Omental fat pad (tissue), 3 donors: ENCODE measurements at regions not wholly inside any gene's neighbourhood (a gene's known extent, or its start where the extent isn't known, plus 50 kb on each side); places are given as distances from the start of the nearest gene placed in this dataset.

ENCODE experiments used
- ATAC-seq: fragments of 150-250 bp; one replicate; pipeline ENCODE4 v1.9.1; 2016; ENCODE audit warnings: mild to moderate bottlenecking, moderate library complexity; ENCODE audit not compliant: low FRiP score
- DNase-seq: peaks from one replicate; pipeline ENCODE4 v3.0.0-alpha.2; 2019; ENCODE audit warnings: low spot score
- TF ChIP-seq, protein P1 (sequence below), 3 donors: fragments of 450-650 bp; IDR thresholded peaks; one replicate each; pipeline ENCODE4 v1.5.1; 2016 to 2017; ENCODE audit warnings: antibody characterized with exemption in 3 of 3, mild to moderate bottlenecking in 3 of 3, moderate library complexity in 2 of 3

GRCh38 chr7:69257592-69257991 is 340.7 kb upstream of the AUTS2 start:
- TF ChIP-seq, protein P1, sequence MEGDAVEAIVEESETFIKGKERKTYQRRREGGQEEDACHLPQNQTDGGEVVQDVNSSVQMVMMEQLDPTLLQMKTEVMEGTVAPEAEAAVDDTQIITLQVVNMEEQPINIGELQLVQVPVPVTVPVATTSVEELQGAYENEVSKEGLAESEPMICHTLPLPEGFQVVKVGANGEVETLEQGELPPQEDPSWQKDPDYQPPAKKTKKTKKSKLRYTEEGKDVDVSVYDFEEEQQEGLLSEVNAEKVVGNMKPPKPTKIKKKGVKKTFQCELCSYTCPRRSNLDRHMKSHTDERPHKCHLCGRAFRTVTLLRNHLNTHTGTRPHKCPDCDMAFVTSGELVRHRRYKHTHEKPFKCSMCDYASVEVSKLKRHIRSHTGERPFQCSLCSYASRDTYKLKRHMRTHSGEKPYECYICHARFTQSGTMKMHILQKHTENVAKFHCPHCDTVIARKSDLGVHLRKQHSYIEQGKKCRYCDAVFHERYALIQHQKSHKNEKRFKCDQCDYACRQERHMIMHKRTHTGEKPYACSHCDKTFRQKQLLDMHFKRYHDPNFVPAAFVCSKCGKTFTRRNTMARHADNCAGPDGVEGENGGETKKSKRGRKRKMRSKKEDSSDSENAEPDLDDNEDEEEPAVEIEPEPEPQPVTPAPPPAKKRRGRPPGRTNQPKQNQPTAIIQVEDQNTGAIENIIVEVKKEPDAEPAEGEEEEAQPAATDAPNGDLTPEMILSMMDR (IDR thresholded peaks at IDR 0.05), result no peak
- DNase-seq (no peak), ATAC-seq (no peak)

DNA sequence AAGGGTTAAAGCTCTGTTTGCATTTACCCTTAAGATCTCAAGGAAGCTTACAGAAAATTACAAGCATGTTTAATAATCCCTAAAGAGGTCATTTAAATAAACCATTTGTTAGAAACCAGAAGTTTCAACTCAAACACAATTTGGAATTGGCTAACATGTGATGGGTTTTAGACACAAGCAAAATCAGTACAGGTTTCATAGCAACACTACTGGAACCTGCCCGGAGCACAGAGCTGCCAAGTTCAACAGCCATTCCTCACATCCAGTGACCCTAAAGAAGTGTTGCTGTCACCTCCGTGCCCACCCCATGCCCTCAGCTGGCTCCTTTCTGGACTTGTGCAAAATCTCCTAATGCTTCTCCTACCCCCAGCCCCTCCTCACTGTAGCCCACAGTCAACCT is 338.8 kb upstream of the AUTS2 start:
- DNase-seq, result no peak

DNA sequence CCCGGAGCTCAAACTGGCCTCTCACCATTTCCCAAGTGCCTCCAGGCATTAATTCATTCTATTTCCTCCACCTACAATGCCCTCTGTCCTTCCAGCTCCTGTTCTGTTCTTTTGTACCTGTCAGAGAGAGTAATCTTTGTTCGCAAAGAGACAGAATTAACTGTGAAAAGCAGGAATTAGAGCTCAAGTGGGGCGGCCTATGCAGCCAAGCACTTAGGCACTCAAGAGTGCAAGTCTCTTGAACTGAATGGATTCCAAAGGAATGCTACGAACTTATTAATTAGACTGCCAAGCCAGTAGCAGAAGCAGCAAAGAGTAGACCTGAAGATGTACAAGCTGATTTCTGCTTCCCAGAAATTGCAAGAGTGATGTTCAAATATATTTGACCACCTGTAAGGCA is 338.3 kb upstream of the AUTS2 start:
- TF ChIP-seq, protein P1 (IDR thresholded peaks at IDR 0.05), result no peak
- no peak for ATAC-seq
- no peak for DNase-seq

More for the DNA sequence above, 338.8 kb upstream of the AUTS2 start:
- ATAC-seq, result no peak
- TF ChIP-seq, protein P1 (IDR thresholded peaks at IDR 0.05), result no peak

- DNase-seq (no peak), ATAC-seq (no peak)
- TF ChIP-seq, protein P1 (IDR thresholded peaks at IDR 0.05), result no peak
Measured at GRCh38 chr7:69263550-69263949, 334.7 kb upstream of the AUTS2 start.

- ATAC-seq, result no peak
- TF ChIP-seq, protein P1 (IDR thresholded peaks at IDR 0.05), result no peak
- no peak for DNase-seq
Measured at GRCh38 chr7:69269806-69270205, 328.5 kb upstream of the AUTS2 start.

- DNase-seq, result no peak
- TF ChIP-seq, protein P1 (IDR thresholded peaks at IDR 0.05), result no peak
- ATAC-seq, result no peak
Measured at GRCh38 chr7:69272101-69272500, 326.2 kb upstream of the AUTS2 start.

- DNase-seq (no peak), ATAC-seq (peak; percentile 64)
- TF ChIP-seq, protein P1 (IDR thresholded peaks at IDR 0.05), result no peak
Measured at GRCh38 chr7:69276011-69276729, 322.1 kb upstream of the AUTS2 start.
